ENCODE measurements at regions not wholly inside any gene's neighbourhood (a gene's known extent, or its start where the extent isn't known, plus 50 kb on each side); places are given as distances from the start of the nearest gene placed in this dataset.
"Not testable (repeated sequence)": the region's sequence is repeated elsewhere in the genome, so short reads cannot be mapped to it uniquely, and the experiment has no call there.

DNA sequence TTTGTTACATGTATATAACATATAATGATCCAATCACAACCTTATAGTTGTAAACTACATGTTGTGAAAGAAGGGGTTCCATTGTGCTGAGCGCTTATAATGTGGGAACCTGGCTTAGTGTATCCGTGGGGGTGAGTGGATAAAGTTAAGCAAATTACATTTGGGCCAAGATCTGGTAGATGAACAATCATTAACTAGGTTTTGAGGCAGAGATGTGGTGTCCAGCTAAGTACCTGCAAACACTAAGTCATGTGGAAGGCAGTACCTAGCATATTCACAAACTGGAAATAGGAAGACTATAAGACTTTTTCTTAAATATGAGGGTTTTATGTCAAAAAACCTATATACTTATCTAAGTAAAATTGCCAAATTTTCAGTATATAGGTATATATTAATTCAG, 167.2 kb upstream of the PDE4B start:
- H2AFZ ChIP-seq (ENCODE audit: low read length, unreplicated experiment), result no peak overlapping the region
- H3K36me3 ChIP-seq (ENCODE audit: insufficient read depth, low read length), result no peaks in the 10 kb centered on the region
- no peaks in the 10 kb centered on the region for H3K4me1 ChIP-seq (ENCODE audit: control insufficient read depth, insufficient read depth, low read length, unreplicated experiment)
- no peak overlapping the region for H3K4me3 ChIP-seq (ENCODE audit: low read depth, low read length)
- H3K79me2 ChIP-seq (ENCODE audit: control insufficient read depth, insufficient read depth, low read length, unreplicated experiment), result no peaks in the 10 kb centered on the region
- H3K27ac ChIP-seq (ENCODE audit: low read depth, low read length), result no peak overlapping the region
- no peaks in the 10 kb centered on the region for H3K27me3 ChIP-seq (ENCODE audit: insufficient read depth, low read length)

DNA sequence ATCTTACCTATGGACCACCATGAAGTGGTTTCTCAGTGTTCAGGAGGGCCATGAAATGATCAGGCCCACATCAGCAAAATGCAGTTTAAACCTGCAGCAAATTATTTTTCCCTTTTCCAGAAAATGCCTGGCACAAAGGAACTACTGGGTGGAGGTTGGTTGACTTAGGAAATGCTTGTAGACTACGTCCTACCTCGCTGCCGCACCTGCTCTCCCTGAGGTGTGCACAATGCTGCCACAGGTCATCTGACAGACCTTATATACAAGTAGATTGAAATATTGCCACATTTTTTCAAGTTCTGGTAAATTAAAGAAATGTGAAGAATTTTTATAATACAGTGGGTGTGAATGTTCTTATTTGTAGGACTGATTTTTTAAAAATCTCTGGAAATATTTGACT, 166.7 kb upstream of the PDE4B start:
- H3K4me1 ChIP-seq (ENCODE audit: control insufficient read depth, insufficient read depth, low read length, unreplicated experiment), result no peaks in the 10 kb centered on the region
- H3K36me3 ChIP-seq (ENCODE audit: insufficient read depth, low read length), result no peaks in the 10 kb centered on the region
- no peaks in the 10 kb centered on the region for H3K79me2 ChIP-seq (ENCODE audit: control insufficient read depth, insufficient read depth, low read length, unreplicated experiment)
- H3K4me3 ChIP-seq (ENCODE audit: low read depth, low read length), result no peak overlapping the region
- no peaks in the 10 kb centered on the region for H3K27me3 ChIP-seq (ENCODE audit: insufficient read depth, low read length)
- no peak overlapping the region for H3K27ac ChIP-seq (ENCODE audit: low read depth, low read length)
- H2AFZ ChIP-seq (ENCODE audit: low read length, unreplicated experiment), result no peak overlapping the region

DNA sequence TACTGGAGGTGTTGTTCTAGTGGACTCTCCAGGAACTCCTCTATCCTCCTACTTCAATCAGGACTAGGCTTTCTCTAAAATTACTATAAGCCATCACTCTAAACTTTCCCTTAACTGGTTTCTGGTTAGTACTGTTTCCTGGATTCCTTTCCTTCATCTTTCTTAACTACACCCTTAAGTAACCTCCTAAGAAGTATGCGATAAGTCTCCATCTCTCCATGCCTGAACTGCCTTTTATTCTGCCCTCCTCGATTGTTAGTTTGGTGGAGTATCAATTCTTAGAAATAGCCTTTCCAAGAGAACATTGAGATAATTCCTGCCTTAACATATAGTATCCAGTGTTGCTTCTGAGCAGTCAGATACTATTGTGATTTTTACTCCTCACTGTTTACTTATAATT, 162.9 kb upstream of the PDE4B start:
- H3K4me1 ChIP-seq (ENCODE audit: control insufficient read depth, insufficient read depth, low read length, unreplicated experiment), result peaks cover 2% of the 10 kb centered on the region
- no peaks in the 10 kb centered on the region for H3K27me3 ChIP-seq (ENCODE audit: insufficient read depth, low read length)
- no peak overlapping the region for H2AFZ ChIP-seq (ENCODE audit: low read length, unreplicated experiment)
- H3K4me3 ChIP-seq (ENCODE audit: low read depth, low read length), result no peak overlapping the region
- H3K79me2 ChIP-seq (ENCODE audit: control insufficient read depth, insufficient read depth, low read length, unreplicated experiment), result no peaks in the 10 kb centered on the region
- H3K27ac ChIP-seq (ENCODE audit: low read depth, low read length), result no peak overlapping the region
- H3K36me3 ChIP-seq (ENCODE audit: insufficient read depth, low read length), result no peaks in the 10 kb centered on the region

DNA sequence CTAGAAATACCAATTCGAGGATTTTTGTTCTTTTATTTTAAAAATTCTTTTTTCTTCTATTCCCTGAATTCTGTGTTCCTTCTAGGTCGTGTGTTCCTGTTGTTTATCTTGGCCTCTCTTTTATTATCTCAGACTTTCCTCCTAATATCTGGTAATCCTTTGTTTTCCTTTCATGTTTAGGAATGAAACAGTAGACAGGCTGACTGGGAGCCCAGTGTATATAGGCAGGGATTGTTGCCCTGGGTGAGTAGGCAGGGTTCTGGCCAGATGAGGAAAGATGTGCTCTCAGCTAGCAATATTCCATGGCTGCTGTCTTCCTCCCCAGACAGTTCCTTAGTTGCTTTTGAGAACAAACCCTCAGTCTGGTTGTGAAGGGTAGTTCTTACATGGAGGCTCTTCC, 161.8 kb upstream of the PDE4B start:
- Histone ChIP-seq H3K79me2 (ENCODE audit: control insufficient read depth, insufficient read depth, low read length, unreplicated experiment) (no peaks in the 10 kb centered on the region), H3K27ac (ENCODE audit: low read depth, low read length) (no peak overlapping the region), H3K36me3 (ENCODE audit: insufficient read depth, low read length) (no peaks in the 10 kb centered on the region), H3K27me3 (ENCODE audit: insufficient read depth, low read length) (no peaks in the 10 kb centered on the region), H2AFZ (ENCODE audit: low read length, unreplicated experiment) (no peak overlapping the region), H3K4me3 (ENCODE audit: low read depth, low read length) (no peak overlapping the region), H3K4me1 (ENCODE audit: control insufficient read depth, insufficient read depth, low read length, unreplicated experiment) (peaks cover 2% of the 10 kb centered on the region)

DNA sequence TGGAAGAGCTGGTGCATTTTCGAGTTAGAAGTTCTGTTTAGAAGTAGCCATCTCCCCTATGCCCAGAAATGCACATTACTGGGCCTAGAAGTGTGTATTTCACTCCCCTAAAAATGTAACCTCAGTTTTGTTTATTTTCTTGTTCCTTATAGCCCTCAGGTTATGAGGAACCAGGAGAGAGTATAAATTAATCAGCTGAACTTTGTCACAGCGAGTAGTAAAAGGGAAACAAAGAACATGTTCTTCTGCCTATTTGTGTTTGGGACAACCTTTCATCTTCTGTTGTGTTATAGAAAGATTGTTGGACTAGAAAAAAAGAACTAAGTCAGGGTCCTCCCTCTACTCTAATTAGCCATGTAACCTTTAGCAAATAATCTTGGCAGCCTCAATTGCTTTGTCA, 160.5 kb upstream of the PDE4B start:
- Histone ChIP-seq H3K27me3 (ENCODE audit: insufficient read depth, low read length) (no peaks in the 10 kb centered on the region), H2AFZ (ENCODE audit: low read length, unreplicated experiment) (no peak overlapping the region), H3K4me3 (ENCODE audit: low read depth, low read length) (no peak overlapping the region), H3K4me1 (ENCODE audit: control insufficient read depth, insufficient read depth, low read length, unreplicated experiment) (peaks cover 2% of the 10 kb centered on the region), H3K27ac (ENCODE audit: low read depth, low read length) (no peak overlapping the region), H3K79me2 (ENCODE audit: control insufficient read depth, insufficient read depth, low read length, unreplicated experiment) (no peaks in the 10 kb centered on the region), H3K36me3 (ENCODE audit: insufficient read depth, low read length) (no peaks in the 10 kb centered on the region)

DNA sequence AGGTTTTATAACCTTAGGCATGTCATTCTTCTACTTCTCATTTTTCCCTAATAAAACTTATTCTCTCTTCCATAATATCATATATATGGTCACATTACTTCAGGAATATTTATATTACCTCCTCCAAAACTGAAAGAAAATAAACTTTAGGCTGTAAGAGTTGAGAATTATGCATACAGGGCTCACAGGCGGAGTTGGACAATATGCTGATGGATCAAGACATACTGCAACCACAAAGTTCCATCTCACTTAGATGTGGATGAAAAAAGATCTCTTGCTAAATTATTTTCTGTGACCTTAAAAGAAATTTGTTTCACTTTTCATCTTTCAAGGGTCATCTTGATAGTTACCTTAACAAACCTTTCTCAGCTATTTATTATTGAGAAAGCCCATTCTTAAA, 152.6 kb upstream of the PDE4B start:
- H3K27ac ChIP-seq (ENCODE audit: low read depth, low read length), result no peak overlapping the region
- no peaks in the 10 kb centered on the region for H3K79me2 ChIP-seq (ENCODE audit: control insufficient read depth, insufficient read depth, low read length, unreplicated experiment)
- no peaks in the 10 kb centered on the region for H3K36me3 ChIP-seq (ENCODE audit: insufficient read depth, low read length)
- no peak overlapping the region for H3K4me3 ChIP-seq (ENCODE audit: low read depth, low read length)
- no peaks in the 10 kb centered on the region for H3K27me3 ChIP-seq (ENCODE audit: insufficient read depth, low read length)
- H2AFZ ChIP-seq (ENCODE audit: low read length, unreplicated experiment), result no peak overlapping the region
- no peaks in the 10 kb centered on the region for H3K4me1 ChIP-seq (ENCODE audit: control insufficient read depth, insufficient read depth, low read length, unreplicated experiment)

DNA sequence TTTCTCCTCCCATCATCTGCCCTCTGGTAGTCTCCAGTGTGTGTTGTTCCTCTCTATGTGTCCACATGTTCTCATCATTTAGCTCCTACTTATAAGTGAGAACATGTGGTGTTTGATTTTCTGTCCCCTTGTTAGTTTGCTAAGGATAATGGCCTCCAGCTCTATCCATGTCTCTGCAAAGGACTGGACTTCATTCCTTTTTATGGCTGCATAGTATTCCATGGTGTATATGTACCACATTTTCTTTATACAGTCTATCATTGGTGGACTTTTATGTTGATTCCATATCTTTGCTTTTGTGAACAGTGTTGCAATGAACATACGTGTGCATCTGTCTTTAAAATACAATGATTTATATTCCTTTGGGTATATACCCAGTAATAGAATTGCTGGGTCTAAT, 143.5 kb upstream of the PDE4B start:
- not testable (repeated sequence) for H3K4me3 ChIP-seq (ENCODE audit: low read depth, low read length); H3K36me3 ChIP-seq (ENCODE audit: insufficient read depth, low read length); H3K4me1 ChIP-seq (ENCODE audit: control insufficient read depth, insufficient read depth, low read length, unreplicated experiment); H2AFZ ChIP-seq (ENCODE audit: low read length, unreplicated experiment); H3K79me2 ChIP-seq (ENCODE audit: control insufficient read depth, insufficient read depth, low read length, unreplicated experiment); H3K27me3 ChIP-seq (ENCODE audit: insufficient read depth, low read length); H3K27ac ChIP-seq (ENCODE audit: low read depth, low read length)

DNA sequence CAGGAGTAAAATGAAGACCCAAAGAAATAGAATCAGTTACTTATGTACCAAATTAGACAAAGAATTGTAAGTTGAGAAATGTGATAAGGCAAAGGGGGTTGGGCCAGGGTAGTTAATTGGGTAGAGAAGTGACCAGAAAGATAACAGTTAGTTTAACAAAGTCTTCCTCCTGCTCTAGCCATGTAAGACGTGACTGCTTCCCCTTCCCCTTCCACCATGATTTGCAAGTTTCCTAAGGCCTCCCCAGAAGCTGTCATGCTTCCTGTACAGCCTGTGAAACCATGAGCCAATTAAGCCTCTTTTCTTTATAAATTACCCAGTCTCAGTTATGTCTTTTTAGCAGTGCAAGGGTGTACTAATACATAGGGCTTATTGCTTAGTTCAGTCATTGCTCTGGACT, 142.0 kb upstream of the PDE4B start:
- no peaks in the 10 kb centered on the region for H3K79me2 ChIP-seq (ENCODE audit: control insufficient read depth, insufficient read depth, low read length, unreplicated experiment)
- H3K36me3 ChIP-seq (ENCODE audit: insufficient read depth, low read length), result no peaks in the 10 kb centered on the region
- no peaks in the 10 kb centered on the region for H3K4me1 ChIP-seq (ENCODE audit: control insufficient read depth, insufficient read depth, low read length, unreplicated experiment)
- no peak overlapping the region for H3K27ac ChIP-seq (ENCODE audit: low read depth, low read length)
- H3K4me3 ChIP-seq (ENCODE audit: low read depth, low read length), result no peak overlapping the region
- 0 out of 2 replicates have a peak, but pooled peaks cover 4% of the 10 kb centered on the region for H3K27me3 ChIP-seq (ENCODE audit: insufficient read depth, low read length)
- no peak overlapping the region for H2AFZ ChIP-seq (ENCODE audit: low read length, unreplicated experiment)

DNA sequence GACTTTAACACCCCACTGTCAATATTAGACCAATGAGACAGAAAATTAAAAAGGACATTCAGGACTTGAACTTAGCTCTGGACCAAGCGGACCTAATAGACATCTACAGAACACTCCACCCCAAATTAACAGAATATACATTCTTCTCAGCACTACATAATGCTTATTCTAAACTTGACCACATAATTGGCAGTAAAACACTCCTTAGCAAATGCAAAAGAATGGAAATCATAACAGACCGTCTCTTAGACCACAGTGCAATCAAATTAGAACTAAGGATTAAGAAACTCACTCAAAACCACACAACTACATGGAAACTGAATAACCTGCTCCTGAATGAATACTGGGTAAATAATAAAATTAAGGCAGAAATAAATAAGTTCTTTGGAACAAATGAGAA, 138.2 kb upstream of the PDE4B start:
- not testable (repeated sequence) for H2AFZ ChIP-seq (ENCODE audit: low read length, unreplicated experiment); H3K36me3 ChIP-seq (ENCODE audit: insufficient read depth, low read length); H3K4me1 ChIP-seq (ENCODE audit: control insufficient read depth, insufficient read depth, low read length, unreplicated experiment); H3K27ac ChIP-seq (ENCODE audit: low read depth, low read length); H3K79me2 ChIP-seq (ENCODE audit: control insufficient read depth, insufficient read depth, low read length, unreplicated experiment); H3K27me3 ChIP-seq (ENCODE audit: insufficient read depth, low read length); H3K4me3 ChIP-seq (ENCODE audit: low read depth, low read length)

DNA sequence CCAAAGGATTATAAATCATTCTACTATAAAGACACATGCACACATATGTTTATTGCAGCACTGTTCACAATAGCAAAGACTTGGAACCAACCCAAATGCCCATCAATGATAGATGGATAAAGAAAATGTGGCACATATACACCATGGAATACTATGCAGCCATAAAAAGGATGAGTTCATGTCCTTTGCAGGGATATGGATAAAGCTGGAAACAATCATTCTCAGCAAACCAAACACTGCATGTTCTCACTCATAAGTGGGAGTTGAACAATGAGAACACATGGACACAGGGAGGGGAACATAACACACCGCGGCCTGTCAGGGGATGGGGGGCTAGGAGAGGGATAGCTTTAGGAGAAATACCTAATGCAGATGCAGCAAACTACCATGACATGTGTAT, 135.1 kb upstream of the PDE4B start:
- H3K36me3 ChIP-seq (ENCODE audit: insufficient read depth, low read length); H3K79me2 ChIP-seq (ENCODE audit: control insufficient read depth, insufficient read depth, low read length, unreplicated experiment); H3K4me1 ChIP-seq (ENCODE audit: control insufficient read depth, insufficient read depth, low read length, unreplicated experiment); H3K27ac ChIP-seq (ENCODE audit: low read depth, low read length); H2AFZ ChIP-seq (ENCODE audit: low read length, unreplicated experiment); H3K27me3 ChIP-seq (ENCODE audit: insufficient read depth, low read length); H3K4me3 ChIP-seq (ENCODE audit: low read depth, low read length): not testable (repeated sequence)

DNA sequence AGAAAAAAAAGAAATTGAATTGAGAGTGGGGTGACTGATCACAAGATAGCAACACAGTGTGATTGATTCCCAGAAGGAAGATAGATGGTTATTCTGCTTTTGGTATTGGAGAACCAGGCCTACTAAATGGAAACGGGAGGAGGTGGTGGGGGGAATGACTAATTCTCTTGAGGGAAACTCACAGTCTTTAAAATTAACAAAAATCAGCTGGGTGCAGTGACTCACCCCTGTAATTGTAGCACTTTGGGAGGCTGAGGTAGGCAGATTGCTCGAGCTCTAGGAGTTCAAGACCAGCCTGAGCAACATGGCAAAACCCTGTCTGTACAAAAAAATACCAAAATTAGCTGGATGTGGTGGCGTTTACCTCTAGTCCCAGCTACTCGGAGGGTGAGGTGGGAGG, 134.6 kb upstream of the PDE4B start:
- 0 out of 2 replicates have a peak, but pooled peaks cover 1% of the 10 kb centered on the region for H3K27me3 ChIP-seq (ENCODE audit: insufficient read depth, low read length)

DNA sequence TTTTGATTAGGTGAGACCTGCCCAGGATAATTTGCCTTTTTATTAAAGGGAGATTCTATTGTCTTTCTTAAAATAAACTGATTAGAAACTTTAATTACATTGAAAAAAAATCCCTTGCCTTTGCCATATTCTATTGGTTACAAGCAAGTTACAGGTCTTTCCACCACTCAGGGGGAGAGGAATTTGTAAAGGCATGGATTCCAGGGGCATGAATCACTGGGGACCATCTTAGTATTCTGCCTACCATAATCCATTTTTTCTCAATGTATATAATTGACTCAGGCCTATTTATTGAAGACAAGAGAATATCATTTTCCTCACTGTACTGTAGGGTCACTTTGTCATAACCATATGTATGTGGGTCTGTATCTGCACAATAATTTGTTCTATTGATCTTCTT, 124.3 kb upstream of the PDE4B start:
- no peaks in the 10 kb centered on the region for H3K4me1 ChIP-seq (ENCODE audit: control insufficient read depth, insufficient read depth, low read length, unreplicated experiment)
- H2AFZ ChIP-seq (ENCODE audit: low read length, unreplicated experiment), result no peak overlapping the region

More for the DNA sequence above, 134.6 kb upstream of the PDE4B start:
- Histone ChIP-seq H3K36me3 (ENCODE audit: insufficient read depth, low read length) (no peaks in the 10 kb centered on the region), H2AFZ (ENCODE audit: low read length, unreplicated experiment) (no peak overlapping the region), H3K4me3 (ENCODE audit: low read depth, low read length) (no peak overlapping the region), H3K4me1 (ENCODE audit: control insufficient read depth, insufficient read depth, low read length, unreplicated experiment) (no peaks in the 10 kb centered on the region), H3K79me2 (ENCODE audit: control insufficient read depth, insufficient read depth, low read length, unreplicated experiment) (no peaks in the 10 kb centered on the region), H3K27ac (ENCODE audit: low read depth, low read length) (no peak overlapping the region)

More for the DNA sequence above, 124.3 kb upstream of the PDE4B start:
- Histone ChIP-seq H3K79me2 (ENCODE audit: control insufficient read depth, insufficient read depth, low read length, unreplicated experiment) (no peaks in the 10 kb centered on the region), H3K36me3 (ENCODE audit: insufficient read depth, low read length) (no peaks in the 10 kb centered on the region), H3K27ac (ENCODE audit: low read depth, low read length) (no peak overlapping the region), H3K27me3 (ENCODE audit: insufficient read depth, low read length) (no peaks in the 10 kb centered on the region), H3K4me3 (ENCODE audit: low read depth, low read length) (no peak overlapping the region)

Measured in ACC112 (cell line).